ENCODE measurements at regions not wholly inside any gene's neighbourhood (a gene's known extent, or its start where the extent isn't known, plus 50 kb on each side); places are given as distances from the start of the nearest gene placed in this dataset.

- no peaks in the 10 kb centered on the region for H3K27me3 ChIP-seq (replicated peaks; ENCODE audit: insufficient read depth)
- no peaks in the 10 kb centered on the region for H4K20me1 ChIP-seq (ENCODE audit: insufficient read depth)
- H3K79me2 ChIP-seq (ENCODE audit: insufficient read depth) = no peaks in the 10 kb centered on the region
- 13 to 15% methylated on average over 7 of the region's 7 CpGs for WGBS, 2 experiments (ENCODE audit: low coverage in 1 of 2, low lambda C conversion rate in 2 of 2, missing lambda C conversion rate in 2 of 2)
- no peak overlapping the region for H3K27ac ChIP-seq
- H3K36me3 ChIP-seq (ENCODE audit: low read depth) = no peaks in the 10 kb centered on the region
- H2AFZ ChIP-seq = no peak overlapping the region
- H3F3A ChIP-seq (ENCODE audit: insufficient read depth) = no peaks in the 10 kb centered on the region
- H3K4me3 ChIP-seq = no peak overlapping the region
- in situ Hi-C loops (cut with MboI) = no loop called here
- H3K4me2 ChIP-seq (ENCODE audit: unreplicated experiment) = no peak overlapping the region
- H3K4me1 ChIP-seq (ENCODE audit: insufficient read depth) = no peaks in the 10 kb centered on the region
- H3K9me3 ChIP-seq (ENCODE audit: low read depth) = no peaks in the 10 kb centered on the region
- no peak for TF ChIP-seq EZH2 (IDR thresholded peaks at IDR 0.05; ENCODE audit: insufficient read depth, poor library complexity, severe bottlenecking)
- no peak for TF ChIP-seq EZH2phosphoT487 (IDR thresholded peaks at IDR 0.05; ENCODE audit: insufficient read depth, low read depth)
- no peak overlapping the region for H3K9ac ChIP-seq
- no peaks in the 10 kb centered on the region for H3K9me2 ChIP-seq (ENCODE audit: insufficient read depth)
- no peak for DNase-seq
These were observed 1795.5 kb upstream of the FLRT2 start for GRCh38 chr14:83734431-83734830.

- in situ Hi-C loops (cut with MboI) = no loop called here
- TF ChIP-seq EZH2phosphoT487 (IDR thresholded peaks at IDR 0.05; ENCODE audit: insufficient read depth, low read depth) (no peak), EZH2 (IDR thresholded peaks at IDR 0.05; ENCODE audit: insufficient read depth, poor library complexity, severe bottlenecking) (no peak)
- no peaks in the 10 kb centered on the region for H4K20me1 ChIP-seq (ENCODE audit: insufficient read depth)
- no peaks in the 10 kb centered on the region for H3K36me3 ChIP-seq (ENCODE audit: low read depth)
- no peaks in the 10 kb centered on the region for H3K27me3 ChIP-seq (replicated peaks; ENCODE audit: insufficient read depth)
- no peak for DNase-seq
- H3K9me2 ChIP-seq (ENCODE audit: insufficient read depth) = no peaks in the 10 kb centered on the region
- no peak overlapping the region for H3K4me3 ChIP-seq
- no peaks in the 10 kb centered on the region for H3F3A ChIP-seq (ENCODE audit: insufficient read depth)
- H3K9ac ChIP-seq = no peak overlapping the region
- H2AFZ ChIP-seq = no peak overlapping the region
- H3K9me3 ChIP-seq (ENCODE audit: low read depth) = no peaks in the 10 kb centered on the region
- H3K4me1 ChIP-seq (ENCODE audit: insufficient read depth) = no peaks in the 10 kb centered on the region
- H3K27ac ChIP-seq = no peak overlapping the region
- no peaks in the 10 kb centered on the region for H3K79me2 ChIP-seq (ENCODE audit: insufficient read depth)
- no peak overlapping the region for H3K4me2 ChIP-seq (ENCODE audit: unreplicated experiment)
- WGBS, 2 experiments (ENCODE audit: low coverage in 1 of 2, low lambda C conversion rate in 2 of 2, missing lambda C conversion rate in 2 of 2) = 25 to 31% methylated on average over 3 of the region's 3 CpGs
These were observed 1788.7 kb upstream of the FLRT2 start for GRCh38 chr14:83741269-83741668.

- no peaks in the 10 kb centered on the region for H4K20me1 ChIP-seq (ENCODE audit: insufficient read depth)
- H3F3A ChIP-seq (ENCODE audit: insufficient read depth) = no peaks in the 10 kb centered on the region
- no peaks in the 10 kb centered on the region for H3K79me2 ChIP-seq (ENCODE audit: insufficient read depth)
- no peaks in the 10 kb centered on the region for H3K36me3 ChIP-seq (ENCODE audit: low read depth)
- no peak for DNase-seq
- H2AFZ ChIP-seq = no peak overlapping the region
- H3K4me2 ChIP-seq (ENCODE audit: unreplicated experiment) = no peak overlapping the region
- H3K27me3 ChIP-seq (replicated peaks; ENCODE audit: insufficient read depth) = no peaks in the 10 kb centered on the region
- TF ChIP-seq EZH2phosphoT487 (IDR thresholded peaks at IDR 0.05; ENCODE audit: insufficient read depth, low read depth) = no peak
- TF ChIP-seq EZH2 (IDR thresholded peaks at IDR 0.05; ENCODE audit: insufficient read depth, poor library complexity, severe bottlenecking) = no peak
- H3K4me3 ChIP-seq = no peak overlapping the region
- no peaks in the 10 kb centered on the region for H3K9me3 ChIP-seq (ENCODE audit: low read depth)
- H3K9me2 ChIP-seq (ENCODE audit: insufficient read depth) = no peaks in the 10 kb centered on the region
- WGBS, 2 experiments (ENCODE audit: low coverage in 1 of 2, low lambda C conversion rate in 2 of 2, missing lambda C conversion rate in 2 of 2) = 16 to 22% methylated on average over 1 of the region's 1 CpG
- H3K27ac ChIP-seq = no peak overlapping the region
- no peaks in the 10 kb centered on the region for H3K4me1 ChIP-seq (ENCODE audit: insufficient read depth)
- no peak overlapping the region for H3K9ac ChIP-seq
- in situ Hi-C loops (cut with MboI) = no loop called here
These were observed 1785.7 kb upstream of the FLRT2 start for GRCh38 chr14:83744224-83744623.

GRCh38 chr14:83744891-83745290 lies 1785.1 kb upstream of the FLRT2 start:
- H3K4me3 ChIP-seq = no peak overlapping the region
- no peaks in the 10 kb centered on the region for H3K27me3 ChIP-seq (replicated peaks; ENCODE audit: insufficient read depth)
- TF ChIP-seq EZH2 (IDR thresholded peaks at IDR 0.05; ENCODE audit: insufficient read depth, poor library complexity, severe bottlenecking) (no peak), EZH2phosphoT487 (IDR thresholded peaks at IDR 0.05; ENCODE audit: insufficient read depth, low read depth) (no peak)
- H3K9me2 ChIP-seq (ENCODE audit: insufficient read depth) = no peaks in the 10 kb centered on the region
- 43 to 59% methylated on average over 2 of the region's 2 CpGs for WGBS, 2 experiments (ENCODE audit: low coverage in 1 of 2, low lambda C conversion rate in 2 of 2, missing lambda C conversion rate in 2 of 2)
- H2AFZ ChIP-seq = no peak overlapping the region
- no peak for DNase-seq
- H3K36me3 ChIP-seq (ENCODE audit: low read depth) = no peaks in the 10 kb centered on the region
- no peaks in the 10 kb centered on the region for H3K4me1 ChIP-seq (ENCODE audit: insufficient read depth)
- no peaks in the 10 kb centered on the region for H3K79me2 ChIP-seq (ENCODE audit: insufficient read depth)
- H3K9ac ChIP-seq = no peak overlapping the region
- H3F3A ChIP-seq (ENCODE audit: insufficient read depth) = no peaks in the 10 kb centered on the region
- no peak overlapping the region for H3K27ac ChIP-seq
- H3K4me2 ChIP-seq (ENCODE audit: unreplicated experiment) = no peak overlapping the region
- in situ Hi-C loops (cut with MboI) = no loop called here
- H3K9me3 ChIP-seq (ENCODE audit: low read depth) = no peaks in the 10 kb centered on the region
- no peaks in the 10 kb centered on the region for H4K20me1 ChIP-seq (ENCODE audit: insufficient read depth)

GRCh38 chr14:83746336-83746735 lies 1783.6 kb upstream of the FLRT2 start:
- H3K79me2 ChIP-seq (ENCODE audit: insufficient read depth) = no peaks in the 10 kb centered on the region
- H3K9ac ChIP-seq = no peak overlapping the region
- no peaks in the 10 kb centered on the region for H3F3A ChIP-seq (ENCODE audit: insufficient read depth)
- WGBS, 2 experiments (ENCODE audit: low coverage in 1 of 2, low lambda C conversion rate in 2 of 2, missing lambda C conversion rate in 2 of 2) = 34 to 42% methylated on average over 3 of the region's 3 CpGs
- no peak overlapping the region for H3K27ac ChIP-seq
- no peaks in the 10 kb centered on the region for H3K27me3 ChIP-seq (replicated peaks; ENCODE audit: insufficient read depth)
- no peak for DNase-seq
- no peaks in the 10 kb centered on the region for H3K9me3 ChIP-seq (ENCODE audit: low read depth)
- H2AFZ ChIP-seq = no peak overlapping the region
- H3K36me3 ChIP-seq (ENCODE audit: low read depth) = no peaks in the 10 kb centered on the region
- no peaks in the 10 kb centered on the region for H3K9me2 ChIP-seq (ENCODE audit: insufficient read depth)
- TF ChIP-seq EZH2phosphoT487 (IDR thresholded peaks at IDR 0.05; ENCODE audit: insufficient read depth, low read depth) = no peak
- TF ChIP-seq EZH2 (IDR thresholded peaks at IDR 0.05; ENCODE audit: insufficient read depth, poor library complexity, severe bottlenecking) = no peak
- in situ Hi-C loops (cut with MboI) = no loop called here
- no peak overlapping the region for H3K4me2 ChIP-seq (ENCODE audit: unreplicated experiment)
- H3K4me3 ChIP-seq = no peak overlapping the region
- no peaks in the 10 kb centered on the region for H3K4me1 ChIP-seq (ENCODE audit: insufficient read depth)
- H4K20me1 ChIP-seq (ENCODE audit: insufficient read depth) = no peaks in the 10 kb centered on the region
